Fibroblast of pulmonary artery (primary cell): ENCODE measurements at regions not wholly inside any gene's neighbourhood (a gene's known extent, or its start where the extent isn't known, plus 50 kb on each side); places are given as distances from the start of the nearest gene placed in this dataset.
A peak's percentile ranks its signal among the peaks of the same experiment; 100 is the strongest.

ENCODE experiments used
- DNase-seq: peaks from one replicate; pipeline ENCODE4 v3.0.0-alpha.2; 2010; ENCODE audit warnings: low read depth
- H3K4me3 ChIP-seq: replicated peaks from 2 replicates; pipeline ENCODE4 v1.5.1; 2011; ENCODE audit warnings: low read depth, mild to moderate bottlenecking, control low read depth, low read length, moderate library complexity
- CTCF ChIP-seq: IDR thresholded peaks from 2 replicates; pipeline ENCODE4 v1.5.1; 2011; ENCODE audit warnings: mild to moderate bottlenecking, control low read depth, low read length, inconsistent platforms; ENCODE audit errors: missing control alignments

GRCh38 chr4:81698538-81699296 is 227.0 kb upstream of the RASGEF1B start:
- no peak for DNase-seq
- no peak for TF ChIP-seq CTCF

GRCh38 chr4:81694176-81694913 is 222.6 kb upstream of the RASGEF1B start:
- no peak overlapping the region for H3K4me3 ChIP-seq
- DNase-seq, result no peak
- TF ChIP-seq CTCF, result no peak

More at GRCh38 chr4:81698538-81699296, 227.0 kb upstream of the RASGEF1B start:
- H3K4me3 ChIP-seq, result no peak overlapping the region

- DNase-seq, result no peak
- no peak for TF ChIP-seq CTCF
- H3K4me3 ChIP-seq, result no peak overlapping the region
These were observed 219.2 kb upstream of the RASGEF1B start for GRCh38 chr4:81690871-81691270.

GRCh38 chr4:81688085-81688484 is 216.4 kb upstream of the RASGEF1B start:
- no peak overlapping the region for H3K4me3 ChIP-seq
- TF ChIP-seq CTCF, result peak; percentile 15
- DNase-seq, result peak; percentile 22

- TF ChIP-seq CTCF, result no peak
- H3K4me3 ChIP-seq, result no peak overlapping the region
- DNase-seq, result no peak
These were observed 215.8 kb upstream of the RASGEF1B start for GRCh38 chr4:81687471-81687870.

GRCh38 chr4:81685104-81685503 is 213.4 kb upstream of the RASGEF1B start:
- DNase-seq, result no peak
- no peak for TF ChIP-seq CTCF
- H3K4me3 ChIP-seq, result no peak overlapping the region

- TF ChIP-seq CTCF, result no peak
These were observed 212.6 kb upstream of the RASGEF1B start for GRCh38 chr4:81684352-81684751.

More at GRCh38 chr4:81684352-81684751, 212.6 kb upstream of the RASGEF1B start:
- no peak for DNase-seq
- no peak overlapping the region for H3K4me3 ChIP-seq
